ENCODE measurements at regions not wholly inside any gene's neighbourhood (a gene's known extent, or its start where the extent isn't known, plus 50 kb on each side); places are given as distances from the start of the nearest gene placed in this dataset.

DNA sequence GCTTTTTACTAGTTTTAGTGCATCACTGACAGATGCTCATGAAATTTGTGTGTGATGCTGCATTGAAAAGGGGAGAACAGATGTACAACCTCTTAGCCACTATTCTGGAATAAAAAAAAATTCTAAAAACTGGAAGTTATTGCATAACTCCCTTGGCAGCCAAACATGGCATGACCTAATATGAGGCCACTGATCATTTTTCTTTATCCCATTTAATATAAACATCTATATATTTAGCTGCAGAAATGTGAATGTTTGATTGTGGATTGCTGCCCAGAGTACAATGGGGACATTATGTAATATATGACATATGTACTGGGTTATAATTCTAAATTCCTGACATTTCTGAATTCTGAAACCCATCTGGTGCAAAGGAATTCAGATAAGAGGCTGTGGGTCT, 86.5 kb downstream of the CDCA7 start:
- Histone ChIP-seq H3K4me1 (no peaks in the 10 kb centered on the region), H3K27me3 (no peaks in the 10 kb centered on the region), H3K9me3 (no peaks in the 10 kb centered on the region), H3K27ac (no peak overlapping the region), H3K4me3 (no peak overlapping the region), H3K36me3 (no peaks in the 10 kb centered on the region)
- in situ Hi-C loops (cut with MboI; ENCODE audit: low pct_ligation_motif_present in 1 of 4, low pct_unique_long_range_greater_than_20kb in 1 of 4, low sequenced_read_pairs in 3 of 4): no loop called here
- intact Hi-C loops (cut with DNase I; ENCODE audit: low total_unique reads): loop anchor here (5.0 kb wide), 1 partner anchor 39 kb away; no protein-coding TSS in a partner anchor
- TF ChIP-seq EP300 (IDR thresholded peaks at IDR 0.05; ENCODE audit: low read depth) (no peak), POLR2AphosphoS5 (IDR thresholded peaks at IDR 0.05) (no peak), POLR2A (IDR thresholded peaks at IDR 0.05) (no peak)
- TF ChIP-seq, protein P1, sequence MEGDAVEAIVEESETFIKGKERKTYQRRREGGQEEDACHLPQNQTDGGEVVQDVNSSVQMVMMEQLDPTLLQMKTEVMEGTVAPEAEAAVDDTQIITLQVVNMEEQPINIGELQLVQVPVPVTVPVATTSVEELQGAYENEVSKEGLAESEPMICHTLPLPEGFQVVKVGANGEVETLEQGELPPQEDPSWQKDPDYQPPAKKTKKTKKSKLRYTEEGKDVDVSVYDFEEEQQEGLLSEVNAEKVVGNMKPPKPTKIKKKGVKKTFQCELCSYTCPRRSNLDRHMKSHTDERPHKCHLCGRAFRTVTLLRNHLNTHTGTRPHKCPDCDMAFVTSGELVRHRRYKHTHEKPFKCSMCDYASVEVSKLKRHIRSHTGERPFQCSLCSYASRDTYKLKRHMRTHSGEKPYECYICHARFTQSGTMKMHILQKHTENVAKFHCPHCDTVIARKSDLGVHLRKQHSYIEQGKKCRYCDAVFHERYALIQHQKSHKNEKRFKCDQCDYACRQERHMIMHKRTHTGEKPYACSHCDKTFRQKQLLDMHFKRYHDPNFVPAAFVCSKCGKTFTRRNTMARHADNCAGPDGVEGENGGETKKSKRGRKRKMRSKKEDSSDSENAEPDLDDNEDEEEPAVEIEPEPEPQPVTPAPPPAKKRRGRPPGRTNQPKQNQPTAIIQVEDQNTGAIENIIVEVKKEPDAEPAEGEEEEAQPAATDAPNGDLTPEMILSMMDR (IDR thresholded peaks at IDR 0.05): no peak
- DNase-seq: no peak

DNA sequence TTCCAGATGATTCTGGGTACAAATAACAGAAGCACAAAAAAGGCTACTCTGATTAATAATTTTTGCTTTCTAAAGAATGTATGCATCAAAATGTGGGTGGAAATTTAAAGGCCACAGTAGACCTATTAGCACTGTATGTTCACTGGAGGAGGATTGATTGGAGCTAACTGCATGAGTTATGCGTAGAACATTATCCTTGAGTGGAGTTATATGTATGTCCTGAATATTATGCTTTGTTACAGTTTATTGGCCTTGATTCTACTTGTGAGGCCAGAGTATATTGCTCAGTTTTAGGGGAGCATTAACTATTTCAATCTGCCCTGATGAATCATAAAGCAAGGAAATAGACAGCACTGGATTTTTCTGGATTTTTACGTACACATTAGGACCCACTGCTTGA, 87.9 kb downstream of the CDCA7 start:
- no peaks in the 10 kb centered on the region for H3K9me3 ChIP-seq
- TF ChIP-seq, protein P1 (IDR thresholded peaks at IDR 0.05): no peak
- TF ChIP-seq POLR2AphosphoS5 (IDR thresholded peaks at IDR 0.05) (no peak), POLR2A (IDR thresholded peaks at IDR 0.05) (no peak), EP300 (IDR thresholded peaks at IDR 0.05; ENCODE audit: low read depth) (no peak)
- H3K4me1 ChIP-seq: no peaks in the 10 kb centered on the region
- H3K27me3 ChIP-seq: no peaks in the 10 kb centered on the region
- no peaks in the 10 kb centered on the region for H3K36me3 ChIP-seq
- 93% methylated on average over 2 of the region's 2 CpGs for WGBS, 2 donors (ENCODE audit: low coverage in 1 of 2)
- H3K27ac ChIP-seq: no peak overlapping the region
- intact Hi-C loops (cut with DNase I; ENCODE audit: low total_unique reads) (loop anchor here (5.0 kb wide), 1 partner anchor 40 kb away; no protein-coding TSS in a partner anchor), in situ Hi-C loops (cut with MboI; ENCODE audit: low pct_ligation_motif_present in 1 of 4, low pct_unique_long_range_greater_than_20kb in 1 of 4, low sequenced_read_pairs in 3 of 4) (no loop called here)
- no peak for DNase-seq
- H3K4me3 ChIP-seq: no peak overlapping the region

- peaks cover 0 to 4% (median 1%) of the 10 kb centered on the region in 4 donors for H3K4me1 ChIP-seq
- no peaks in the 10 kb centered on the region for H3K27me3 ChIP-seq
- H3K36me3 ChIP-seq: no peaks in the 10 kb centered on the region
- intact Hi-C loops (cut with DNase I; ENCODE audit: low total_unique reads): no loop called here
- H3K9me3 ChIP-seq: no peaks in the 10 kb centered on the region
- TF ChIP-seq, protein P1 (IDR thresholded peaks at IDR 0.05): no peak
- TF ChIP-seq EP300 (IDR thresholded peaks at IDR 0.05; ENCODE audit: low read depth) (no peak), POLR2A (IDR thresholded peaks at IDR 0.05) (no peak), POLR2AphosphoS5 (IDR thresholded peaks at IDR 0.05) (no peak)
- DNase-seq: no peak
- in situ Hi-C loops (cut with MboI; ENCODE audit: low pct_ligation_motif_present in 1 of 4, low pct_unique_long_range_greater_than_20kb in 1 of 4, low sequenced_read_pairs in 3 of 4): no loop called here
- 59 to 71% methylated on average over 1 of the region's 1 CpG for WGBS, 2 donors (ENCODE audit: low coverage in 1 of 2)
- H3K27ac ChIP-seq: no peak overlapping the region
- H3K4me3 ChIP-seq: no peak overlapping the region
Measured at GRCh38 chr2:173446722-173447121, 92.0 kb downstream of the CDCA7 start.

DNA sequence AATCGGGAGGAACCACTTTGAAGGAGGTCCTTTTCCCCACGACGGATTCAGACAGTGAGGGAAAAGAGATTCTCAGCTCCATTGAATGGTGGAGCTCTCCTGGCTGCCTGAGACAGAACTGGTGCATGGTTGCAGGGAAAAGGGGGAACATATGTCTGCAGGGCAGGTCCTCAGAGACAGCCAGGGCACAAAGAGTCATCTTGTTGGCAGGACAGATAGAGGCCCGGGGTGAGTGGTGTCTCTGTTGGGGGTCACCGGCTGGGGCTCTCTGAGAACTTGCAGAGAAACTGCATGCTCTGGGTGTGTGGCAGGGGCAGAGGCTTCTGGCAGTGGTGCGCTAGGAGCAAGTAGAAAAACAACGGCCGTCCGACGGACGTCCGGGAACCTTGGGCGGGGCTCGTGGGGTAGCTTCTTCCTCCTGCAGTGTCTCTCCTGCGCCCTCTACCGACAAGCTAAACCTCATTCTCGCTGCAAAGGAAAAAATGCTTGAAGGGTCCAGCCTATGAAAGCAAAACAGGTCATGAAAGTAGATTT, 94.3 kb downstream of the CDCA7 start:
- 19 to 60% methylated on average over 5 to 17 of the region's 17 CpGs for WGBS, 2 donors (ENCODE audit: low coverage in 1 of 2)
- intact Hi-C loops (cut with DNase I; ENCODE audit: low total_unique reads): no loop called here
- H3K9me3 ChIP-seq: no peaks in the 10 kb centered on the region
- DNase-seq: peak; percentile 88
- peaks cover 0 to 4% (median 1%) of the 10 kb centered on the region in 4 donors for H3K4me1 ChIP-seq
- H3K4me3 ChIP-seq: peak overlapping the region in 3 of 4 donors; percentile 6 to 41 (median 20)
- peak overlapping the region in 3 of 4 donors; percentile 12 to 56 (median 24) for H3K27ac ChIP-seq
- no peaks in the 10 kb centered on the region for H3K27me3 ChIP-seq
- in situ Hi-C loops (cut with MboI; ENCODE audit: low pct_ligation_motif_present in 1 of 4, low pct_unique_long_range_greater_than_20kb in 1 of 4, low sequenced_read_pairs in 3 of 4): no loop called here
- H3K36me3 ChIP-seq: no peaks in the 10 kb centered on the region
- TF ChIP-seq POLR2AphosphoS5 (IDR thresholded peaks at IDR 0.05) (no peak), EP300 (IDR thresholded peaks at IDR 0.05; ENCODE audit: low read depth) (no peak), POLR2A (IDR thresholded peaks at IDR 0.05) (no peak)
- TF ChIP-seq, protein P1 (IDR thresholded peaks at IDR 0.05): peak; percentile 51 to 75 (median 67)

Measured in transverse colon (tissue), 4 donors.